ENCODE measurements at regions not wholly inside any gene's neighbourhood (a gene's known extent, or its start where the extent isn't known, plus 50 kb on each side); places are given as distances from the start of the nearest gene placed in this dataset.

DNA sequence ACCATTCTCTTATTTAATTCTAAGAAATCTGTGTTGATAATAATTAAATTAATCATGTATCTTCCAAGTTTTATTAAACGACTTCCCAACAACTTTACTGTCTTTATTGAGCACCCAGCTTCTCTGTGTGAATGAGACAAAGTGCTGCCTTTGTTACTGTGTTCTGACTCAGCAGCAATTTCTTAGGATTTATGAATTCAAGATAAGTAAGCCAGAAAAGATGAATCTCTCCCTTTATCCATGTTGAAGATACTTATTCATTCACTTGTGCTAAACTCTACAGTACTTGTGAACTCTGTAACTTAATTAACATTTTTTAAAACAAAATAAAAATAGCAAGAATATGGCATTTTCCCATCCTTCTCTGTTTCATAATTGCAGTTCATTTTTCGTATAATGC is 1403.3 kb upstream of the DDX18 start:
- FAIRE-seq (no peak), DNase-seq (ENCODE audit: low read depth in 1 of 2, low spot score in 2 of 2) (no peak)
- Histone ChIP-seq H2BK20ac (ENCODE audit: low read length) (no peak overlapping the region), H3K79me2 (ENCODE audit: control insufficient read depth in 1 of 2, insufficient read depth in 2 of 2, low read length in 2 of 2) (no peaks in the 10 kb centered on the region), H3K56ac (replicated peaks; ENCODE audit: insufficient read length, low read depth, low read length) (no peak overlapping the region), H3K27ac (ENCODE audit: low read depth, low read length) (no peak overlapping the region), H3K14ac (ENCODE audit: insufficient read length) (no peak overlapping the region), H2BK15ac (ENCODE audit: low read length) (no peak overlapping the region), H3K27me3 (replicated peaks in 1 of 4; ENCODE audit: control insufficient read depth in 3 of 4, extremely low read depth in 1 of 4, insufficient read depth in 3 of 4, low read length in 3 of 4) (no peaks in the 10 kb centered on the region), H2AK5ac (ENCODE audit: low read depth, low read length) (no peak overlapping the region), H2BK12ac (ENCODE audit: low read depth, low read length) (no peak overlapping the region), H2BK120ac (replicated peaks; ENCODE audit: low read depth, low read length) (no peak overlapping the region), H4K20me1 (replicated peaks in 1 of 2; ENCODE audit: control insufficient read depth in 1 of 2, insufficient read depth in 2 of 2, low read length in 2 of 2) (no peaks in the 10 kb centered on the region), H3K36me3 (ENCODE audit: control insufficient read depth in 2 of 4, insufficient read depth in 4 of 4, low read length in 3 of 4) (no peaks in the 10 kb centered on the region; a peak in 2 of 8 replicates), H2AFZ (ENCODE audit: low read length) (no peak overlapping the region), H2BK5ac (ENCODE audit: low read depth, low read length) (no peak overlapping the region), H3K9ac (replicated peaks in 1 of 4; ENCODE audit: extremely low read depth in 1 of 4, low read depth in 3 of 4, low read length in 3 of 4) (no peak overlapping the region), H3K4ac (replicated peaks; ENCODE audit: insufficient read length, low read depth, low read length) (no peak overlapping the region), H4K91ac (replicated peaks; ENCODE audit: insufficient read length, low read length) (no peak overlapping the region), H4K5ac (ENCODE audit: insufficient read length, low read depth, low read length) (no peak overlapping the region), H3K18ac (ENCODE audit: extremely low read depth, low read length) (no peak overlapping the region), H3K4me1 (replicated peaks in 1 of 4; ENCODE audit: control insufficient read depth in 3 of 4, insufficient read depth in 4 of 4, low read length in 3 of 4) (peaks cover 0 to 2% (median 0%) of the 10 kb centered on the region in 4 experiments; a peak in 1 of 7 replicates), H3K23ac (ENCODE audit: insufficient read length) (no peak overlapping the region), H3K9me3 (ENCODE audit: insufficient read depth in 2 of 2, low read depth in 1 of 2, low read length in 1 of 2) (peaks cover 0 to 3% of the 10 kb centered on the region in 2 experiments; a peak in 1 of 4 replicates), H3K4me3 (ENCODE audit: extremely low read depth in 1 of 4, insufficient read depth in 2 of 4, low read depth in 3 of 4, low read length in 4 of 4) (no peak overlapping the region), H3K4me2 (ENCODE audit: insufficient read depth in 1 of 2, low read depth in 2 of 2, low read length in 2 of 2) (no peak overlapping the region), H4K8ac (ENCODE audit: extremely low read depth, insufficient read depth, low read length) (no peak overlapping the region), H3K23me2 (ENCODE audit: low read depth, low read length) (no peaks in the 10 kb centered on the region), H3K79me1 (ENCODE audit: low read depth, low read length) (no peaks in the 10 kb centered on the region)
- 84% methylated on average over 2 of the region's 2 CpGs; no CpG with 5 or more reads in 1 of the 2 experiments for WGBS, 2 experiments (ENCODE audit: extremely low coverage in 1 of 2, insufficient coverage in 1 of 2, insufficient read length in 1 of 2, insufficient replicate concordance in 2 of 2, low coverage in 1 of 2, low lambda C conversion rate in 2 of 2, missing lambda C conversion rate in 1 of 2)
- ChIA-PET CTCF (ENCODE audit: partially characterized antibody) (no interaction called here), POLR2A (ENCODE audit: partially characterized antibody) (no interaction called here)
- TF ChIP-seq SRF (IDR thresholded peaks at IDR 0.05; ENCODE audit: low read depth, low read length) (no peak), SIRT6 (IDR thresholded peaks at IDR 0.05; ENCODE audit: low read length) (no peak), CEBPB (IDR thresholded peaks at IDR 0.05; ENCODE audit: low read depth, low read length) (no peak), ASH2L (IDR thresholded peaks at IDR 0.05; ENCODE audit: low read length) (no peak)

Measured in H1 (cell line).